HepG2 (cell line): ENCODE measurements at regions not wholly inside any gene's neighbourhood (a gene's known extent, or its start where the extent isn't known, plus 50 kb on each side); places are given as distances from the start of the nearest gene placed in this dataset.

Experiments used
- ATAC-seq: fragments of 200-7000 bp; cut with Tn5 transposase; 3 replicates; pipeline ENCODE4 v1.9.1; 2020; ENCODE audit warnings: mild to moderate bottlenecking, moderate library complexity
- BruUV-seq: library from RNA; stranded (reverse); fragments of 400-500 nt; replicated peaks from 2 replicates; lab custom pipeline; 2021; lab: Mats Ljungman, UMichigan
- CTCF ChIA-PET: fragments of 300-600 bp; formaldehyde crosslinking; extraction: SDS; loops from one replicate; lab custom pipeline; 2021; ENCODE audit warnings: low total read pairs, inconsistent platforms, low intra/inter-chr PET ratio; lab: Yijun Ruan, JAX
- POLR2A ChIA-PET: fragments of 350-600 bp; sonication (Branson Sonifier 250); formaldehyde crosslinking; loops from one replicate; lab custom pipeline; 2020; ENCODE audit warnings: antibody characterized with exemption, inconsistent platforms; lab: Yijun Ruan, JAX
- DNase-seq: peaks from one replicate; pipeline ENCODE4 v3.0.0-alpha.2; 2015; ENCODE audit warnings: low spot score
- FAIRE-seq: peaks from 3 replicates; lab custom pipeline; 2011; peaks lifted over from hg19 to GRCh38; lab: Jason Lieb, UNC
- H2AFZ ChIP-seq: one replicate; pipeline ENCODE4 v1.6.1; 2011; ENCODE audit warnings: low read length, inconsistent platforms
- H3K27ac ChIP-seq: fragments of 300-600 bp; 3 replicates; pipeline ENCODE4 v1.8.0; 2011; ENCODE audit warnings: mixed run types, mild to moderate bottlenecking, mixed read lengths, low read length, inconsistent platforms; ENCODE audit not compliant: insufficient read depth; ENCODE audit errors: extremely low read length
- H3K27me3 ChIP-seq, 2 experiments: fragments of 200-600 bp in 1 of 2; 2 replicates in 1 of 2; 3 replicates in 1 of 2; pipeline versions ENCODE4 v1.6.0 to v1.8.0; 2011; ENCODE audit warnings: low read length in 2 of 2, mild to moderate bottlenecking in 2 of 2, moderate library complexity in 2 of 2, inconsistent platforms in 1 of 2; ENCODE audit not compliant: insufficient read depth in 2 of 2, control insufficient read depth in 1 of 2
- H3K36me3 ChIP-seq, 2 experiments: fragments of 200-600 bp in 1 of 2; replicated peaks in 1 of 2; 2 replicates in 1 of 2; 3 replicates in 1 of 2; pipeline versions ENCODE4 v1.5.1 to v1.8.0; 2011; ENCODE audit warnings: low read length in 2 of 2, inconsistent platforms in 1 of 2; ENCODE audit not compliant: insufficient read depth in 2 of 2, control insufficient read depth in 1 of 2
- H3K4me1 ChIP-seq: 2 replicates; pipeline ENCODE4 v1.5.1; 2012; ENCODE audit warnings: low read length, inconsistent platforms; ENCODE audit not compliant: insufficient read depth
- H3K4me2 ChIP-seq: 2 replicates; pipeline ENCODE4 v1.6.0; 2011; ENCODE audit warnings: low read depth, low read length, inconsistent platforms
- H3K4me3 ChIP-seq, 3 experiments: fragments of 200-600 bp in 1 of 3; sonication (generic), shearing (Covaris generic) in 1 of 3; replicated peaks in 1 of 3; 2 replicates each; pipeline ENCODE4 v1.5.1; 2011 to 2016; ENCODE audit warnings: low read length in 3 of 3, inconsistent platforms in 2 of 3, low read depth in 2 of 3, mild to moderate bottlenecking in 2 of 3, control low read depth in 1 of 3, mixed read lengths in 1 of 3; ENCODE audit not compliant: insufficient read depth in 1 of 3
- H3K79me2 ChIP-seq: one replicate; pipeline ENCODE4 v1.6.1; 2011; ENCODE audit warnings: low read length, inconsistent platforms; ENCODE audit not compliant: insufficient read depth
- H3K9ac ChIP-seq: 2 replicates; pipeline ENCODE4 v1.6.0; 2011; ENCODE audit warnings: mild to moderate bottlenecking, low read depth, low read length, inconsistent platforms; ENCODE audit not compliant: insufficient read depth
- H3K9me3 ChIP-seq: 2 replicates; pipeline ENCODE4 v1.5.1; 2012; ENCODE audit warnings: mild to moderate bottlenecking, low read length
- H4K20me1 ChIP-seq: 2 replicates; pipeline ENCODE4 v1.6.0; 2011; ENCODE audit warnings: inconsistent platforms, mild to moderate bottlenecking, low read length, moderate library complexity; ENCODE audit not compliant: insufficient read depth
- ARID3A ChIP-seq: IDR thresholded peaks from 2 replicates; pipeline ENCODE4 v1.6.1; 2012; ENCODE audit warnings: low read depth, low read length, improper control_type of control experiment
- EP300 ChIP-seq, 3 experiments: sonication (generic) in 1 of 3; formaldehyde crosslinking in 1 of 3; IDR thresholded peaks; 2 replicates each; pipeline versions ENCODE4 v1.5.1 to v1.6.1; 2011 to 2020; ENCODE audit warnings: low read depth in 2 of 3, low read length in 2 of 3, borderline replicate concordance in 1 of 3, improper control_type of control experiment in 1 of 3, mild to moderate bottlenecking in 1 of 3, missing genetic modification reagents in 1 of 3, moderate library complexity in 1 of 3
- FOXJ3 ChIP-seq: sonication (generic); formaldehyde crosslinking; IDR thresholded peaks from 2 replicates; pipeline ENCODE4 v1.4.0; 2020; ENCODE audit warnings: missing genetic modification reagents, mild to moderate bottlenecking, borderline replicate concordance
- GFI1 ChIP-seq: sonication (generic); formaldehyde crosslinking; IDR thresholded peaks from 2 replicates; pipeline ENCODE4 v1.5.0; 2020; ENCODE audit warnings: missing genetic modification reagents, mild to moderate bottlenecking, borderline replicate concordance
- HNF4A ChIP-seq: sonication (generic); formaldehyde crosslinking; IDR thresholded peaks from 2 replicates; pipeline ENCODE4 v1.4.0; 2020; ENCODE audit warnings: missing genetic modification reagents
- ISL2 ChIP-seq: sonication (generic); formaldehyde crosslinking; IDR thresholded peaks from 2 replicates; pipeline ENCODE4 v1.5.0; 2020; ENCODE audit warnings: missing genetic modification reagents
- KDM6A ChIP-seq: IDR thresholded peaks from 2 replicates; pipeline ENCODE4 v1.6.1; 2016; ENCODE audit warnings: low read depth
- NCOA2 ChIP-seq: sonication (generic); formaldehyde crosslinking; IDR thresholded peaks from 2 replicates; pipeline ENCODE4 v1.8.0; 2022; ENCODE audit warnings: inconsistent platforms
- NR2F2 ChIP-seq: IDR thresholded peaks from 2 replicates; pipeline ENCODE4 v1.6.1; 2012; ENCODE audit warnings: low read depth, inconsistent platforms, borderline replicate concordance
- TEAD3 ChIP-seq: optimal IDR thresholded peaks from 2 replicates; pipeline ENCODE3; 2016; ENCODE audit warnings: borderline replicate concordance
- ZEB1 ChIP-seq: IDR thresholded peaks from 2 replicates; pipeline ENCODE4 v1.6.1; 2012; ENCODE audit warnings: mild to moderate bottlenecking, low read depth, inconsistent platforms; ENCODE audit not compliant: insufficient replicate concordance
- ZNF337 ChIP-seq: sonication (generic); formaldehyde crosslinking; IDR thresholded peaks from 2 replicates; pipeline ENCODE4 v1.5.1; 2020; ENCODE audit warnings: missing genetic modification reagents, low read depth, mild to moderate bottlenecking, borderline replicate concordance
- ZNF547 ChIP-seq: sonication (generic); formaldehyde crosslinking; IDR thresholded peaks from 2 replicates; pipeline ENCODE4 v1.5.1; 2020; ENCODE audit warnings: mild to moderate bottlenecking, missing genetic modification reagents
- ZNF605 ChIP-seq: sonication (generic); formaldehyde crosslinking; IDR thresholded peaks from 2 replicates; pipeline ENCODE4 v1.8.0; 2022; ENCODE audit warnings: mild to moderate bottlenecking, missing genetic modification reagents
- ZNF644 ChIP-seq: IDR thresholded peaks from 2 replicates; pipeline ENCODE4 v1.6.1; 2016; ENCODE audit warnings: low read depth
- ZNF772 ChIP-seq: sonication (generic); formaldehyde crosslinking; IDR thresholded peaks from 2 replicates; pipeline ENCODE4 v1.5.0; 2020; ENCODE audit warnings: mild to moderate bottlenecking, missing genetic modification reagents
- ZSCAN31 ChIP-seq: sonication (generic); formaldehyde crosslinking; IDR thresholded peaks from 2 replicates; pipeline ENCODE4 v1.5.0; 2020; ENCODE audit warnings: low read depth, mild to moderate bottlenecking, missing genetic modification reagents
- in situ Hi-C: cut with HindIII; loops from 2 replicates; pipeline ENCODE4 v1.10.0; 2017; ENCODE audit warnings: low pct_unique_long_range_greater_than_20kb; ENCODE audit not compliant: extremely low pct_ligation_motif_present
- intact Hi-C: fragments of 100-400 bp; cut with micrococcal nuclease; formaldehyde crosslinking; loops from one replicate; pipeline ENCODE4 v1.10.0; 2022; ENCODE audit not compliant: unreplicated experiment
- TF ChIP-seq, protein P1 (sequence below): sonication (generic); formaldehyde crosslinking; IDR thresholded peaks from 2 replicates; pipeline ENCODE4 v1.4.0; 2020; ENCODE audit warnings: missing genetic modification reagents, mild to moderate bottlenecking, borderline replicate concordance
- TF ChIP-seq, protein P2 (sequence below): sonication (generic); formaldehyde crosslinking; IDR thresholded peaks from 2 replicates; pipeline ENCODE4 v1.4.0; 2020; ENCODE audit warnings: missing genetic modification reagents

GRCh38 chr12:31853977-31854376 is 105.2 kb upstream of the RESF1 start:
- FAIRE-seq, result peak; percentile 62
- Histone ChIP-seq H3K4me1 (peaks cover 20% of the 10 kb centered on the region), H3K27ac (peak overlapping the region; percentile 14), H3K9me3 (peaks cover 30% of the 10 kb centered on the region), H3K9ac (no peak overlapping the region), H3K27me3 (no peaks in the 10 kb centered on the region), H3K36me3 (no peaks in the 10 kb centered on the region), H3K4me3 (no peak overlapping the region), H2AFZ (no peak overlapping the region), H4K20me1 (no peaks in the 10 kb centered on the region), H3K79me2 (no peaks in the 10 kb centered on the region), H3K4me2 (peak overlapping the region; percentile 16; the same call in 1 of the 2 replicates)
- ATAC-seq, result peak; percentile 85
- POLR2A ChIA-PET, result no interaction called here
- no TSS peak for BruUV-seq
- CTCF ChIA-PET, result no interaction called here
- peak; percentile 83 for DNase-seq
- in situ Hi-C loops (no loop called here), intact Hi-C loops (loop anchor here (2.0 kb wide), 1 partner anchor 121 kb away; no protein-coding TSS in a partner anchor)
- TF ChIP-seq ZEB1 (peak; percentile 46), ZNF772 (CRISPR knock-in tag) (no peak), ZNF644 (peak; percentile 55), ZSCAN31 (CRISPR knock-in tag) (no peak), TEAD3 (peak; percentile 87), GFI1 (CRISPR knock-in tag) (peak; percentile 26; the same call in 1 of the 2 replicates), FOXJ3 (CRISPR knock-in tag) (peak; percentile 19; the same call in 1 of the 2 replicates), ZNF605 (CRISPR knock-in tag) (no peak), NR2F2 (peak; percentile 72; the same call in 1 of the 2 replicates), HNF4A (CRISPR knock-in tag) (peak; percentile 88), ZNF337 (CRISPR knock-in tag) (no peak), KDM6A (CRISPR knock-in tag) (peak; percentile 79), ISL2 (CRISPR knock-in tag) (peak; percentile 60), ZNF547 (no peak), NCOA2 (peak; percentile 54), ARID3A (peak; percentile 14; the same call in 1 of the 2 replicates), EP300 (IDR thresholded peaks at IDR 0.05; ENCODE audit: low read depth in 2 of 2, low read length in 2 of 2) (peak; percentile 24 to 75; a peak in 3 of 4 replicates), EP300 (CRISPR knock-in tag; IDR thresholded peaks at IDR 0.05; ENCODE audit: borderline replicate concordance) (peak; percentile 30; the same call in 1 of the 2 replicates)
- TF ChIP-seq, protein P1, sequence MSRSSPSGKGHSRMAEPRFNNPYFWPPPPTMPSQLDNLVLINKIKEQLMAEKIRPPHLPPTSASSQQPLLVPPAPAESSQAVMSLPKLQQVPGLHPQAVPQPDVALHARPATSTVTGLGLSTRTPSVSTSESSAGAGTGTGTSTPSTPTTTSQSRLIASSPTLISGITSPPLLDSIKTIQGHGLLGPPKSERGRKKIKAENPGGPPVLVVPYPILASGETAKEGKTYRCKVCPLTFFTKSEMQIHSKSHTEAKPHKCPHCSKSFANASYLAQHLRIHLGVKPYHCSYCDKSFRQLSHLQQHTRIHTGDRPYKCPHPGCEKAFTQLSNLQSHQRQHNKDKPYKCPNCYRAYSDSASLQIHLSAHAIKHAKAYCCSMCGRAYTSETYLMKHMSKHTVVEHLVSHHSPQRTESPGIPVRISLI (CRISPR knock-in tag), result no peak
- TF ChIP-seq, protein P2, sequence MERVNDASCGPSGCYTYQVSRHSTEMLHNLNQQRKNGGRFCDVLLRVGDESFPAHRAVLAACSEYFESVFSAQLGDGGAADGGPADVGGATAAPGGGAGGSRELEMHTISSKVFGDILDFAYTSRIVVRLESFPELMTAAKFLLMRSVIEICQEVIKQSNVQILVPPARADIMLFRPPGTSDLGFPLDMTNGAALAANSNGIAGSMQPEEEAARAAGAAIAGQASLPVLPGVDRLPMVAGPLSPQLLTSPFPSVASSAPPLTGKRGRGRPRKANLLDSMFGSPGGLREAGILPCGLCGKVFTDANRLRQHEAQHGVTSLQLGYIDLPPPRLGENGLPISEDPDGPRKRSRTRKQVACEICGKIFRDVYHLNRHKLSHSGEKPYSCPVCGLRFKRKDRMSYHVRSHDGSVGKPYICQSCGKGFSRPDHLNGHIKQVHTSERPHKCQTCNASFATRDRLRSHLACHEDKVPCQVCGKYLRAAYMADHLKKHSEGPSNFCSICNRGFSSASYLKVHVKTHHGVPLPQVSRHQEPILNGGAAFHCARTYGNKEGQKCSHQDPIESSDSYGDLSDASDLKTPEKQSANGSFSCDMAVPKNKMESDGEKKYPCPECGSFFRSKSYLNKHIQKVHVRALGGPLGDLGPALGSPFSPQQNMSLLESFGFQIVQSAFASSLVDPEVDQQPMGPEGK (CRISPR knock-in tag), result peak; percentile 31; the same call in 1 of the 2 replicates
